Loucy (cell line): ENCODE measurements at regions not wholly inside any gene's neighbourhood (a gene's known extent, or its start where the extent isn't known, plus 50 kb on each side); places are given as distances from the start of the nearest gene placed in this dataset.

Experiments
- H2AFZ ChIP-seq: fragments of 200-600 bp; sonication (generic); 2 replicates; pipeline ENCODE4 v1.6.0; 2016; ENCODE audit warnings: antibody characterized with exemption, mild to moderate bottlenecking, low read length, moderate library complexity
- H3F3A ChIP-seq: fragments of 200-600 bp; 2 replicates; pipeline ENCODE4 v1.6.0; 2016; ENCODE audit warnings: antibody characterized with exemption, low read depth, mild to moderate bottlenecking
- H3K27me3 ChIP-seq: fragments of 200-600 bp; sonication (generic); 2 replicates; pipeline ENCODE4 v1.6.1; 2014; ENCODE audit warnings: low read length, mild to moderate bottlenecking; ENCODE audit not compliant: insufficient read depth, poor library complexity, severe bottlenecking
- H3K36me3 ChIP-seq: fragments of 200-600 bp; sonication (generic); 2 replicates; pipeline ENCODE4 v1.6.1; 2016; ENCODE audit warnings: low read length; ENCODE audit not compliant: insufficient read depth
- H3K4me1 ChIP-seq: fragments of 200-600 bp; sonication (generic); 2 replicates; pipeline ENCODE4 v1.5.1; 2014; ENCODE audit warnings: low read length, mild to moderate bottlenecking; ENCODE audit not compliant: insufficient read depth, poor library complexity, severe bottlenecking
- H3K4me2 ChIP-seq: fragments of 200-600 bp; sonication (generic); 2 replicates; pipeline ENCODE4 v1.6.0; 2014; ENCODE audit warnings: antibody characterized with exemption, low read length, low read depth, mild to moderate bottlenecking; ENCODE audit not compliant: poor library complexity, severe bottlenecking
- H3K4me3 ChIP-seq: fragments of 200-600 bp; sonication (generic); 2 replicates; pipeline ENCODE4 v1.5.1; 2014; ENCODE audit warnings: low read length, mild to moderate bottlenecking, mixed read lengths; ENCODE audit not compliant: poor library complexity, severe bottlenecking
- H3K79me2 ChIP-seq: fragments of 200-600 bp; sonication (generic); 2 replicates; pipeline ENCODE4 v1.6.1; 2014; ENCODE audit warnings: low read length; ENCODE audit not compliant: insufficient read depth
- H3K9ac ChIP-seq: fragments of 200-600 bp; sonication (generic); 2 replicates; pipeline ENCODE4 v1.6.0; 2014; ENCODE audit warnings: mild to moderate bottlenecking, low read depth, low read length, moderate library complexity; ENCODE audit not compliant: poor library complexity, severe bottlenecking
- H3K9me2 ChIP-seq: fragments of 200-600 bp; sonication (generic); replicated peaks from 2 replicates; pipeline ENCODE4 v1.6.1; 2016; ENCODE audit warnings: low read depth, low read length, mixed read lengths
- H3K9me3 ChIP-seq: fragments of 200-600 bp; sonication (generic); 2 replicates; pipeline ENCODE4 v1.6.1; 2014; ENCODE audit warnings: mild to moderate bottlenecking, antibody characterized with exemption, low read length, low read depth; ENCODE audit not compliant: insufficient read depth
- H4K20me1 ChIP-seq: fragments of 200-600 bp; sonication (generic); 2 replicates; pipeline ENCODE4 v1.6.0; 2014; ENCODE audit warnings: antibody characterized with exemption, low read length, mild to moderate bottlenecking; ENCODE audit not compliant: insufficient read depth, poor library complexity, severe bottlenecking
- CTCF ChIP-seq: fragments of 200-600 bp; sonication (generic); conservative IDR thresholded peaks from 2 replicates; pipeline ENCODE4 v1.5.1; 2014; ENCODE audit warnings: mild to moderate bottlenecking, antibody characterized with exemption, low read length
- EZH2phosphoT487 ChIP-seq: fragments of 200-600 bp; IDR thresholded peaks from 2 replicates; pipeline ENCODE4 v1.6.1; 2018; ENCODE audit warnings: antibody characterized with exemption, mild to moderate bottlenecking, moderate library complexity, borderline replicate concordance

GRCh38 chr9:6109986-6110385 is 94.6 kb upstream of the RANBP6 start:
- Histone ChIP-seq H3F3A (no peaks in the 10 kb centered on the region), H3K4me3 (no peak overlapping the region), H3K79me2 (no peaks in the 10 kb centered on the region), H3K36me3 (no peaks in the 10 kb centered on the region), H2AFZ (0 out of 2 replicates have a peak overlapping the region, but pooled peaks have one; percentile 2), H4K20me1 (no peaks in the 10 kb centered on the region), H3K9me2 (no peaks in the 10 kb centered on the region), H3K4me1 (peaks cover 17% of the 10 kb centered on the region), H3K9me3 (no peaks in the 10 kb centered on the region), H3K27me3 (no peaks in the 10 kb centered on the region), H3K4me2 (no peak overlapping the region), H3K9ac (no peak overlapping the region)
- TF ChIP-seq EZH2phosphoT487 (no peak), CTCF (no peak)

GRCh38 chr9:6109571-6109970 is 94.1 kb upstream of the RANBP6 start:
- TF ChIP-seq CTCF, result no peak
- no peak for TF ChIP-seq EZH2phosphoT487
- Histone ChIP-seq H3K9ac (no peak overlapping the region), H3K4me3 (no peak overlapping the region), H3K9me3 (no peaks in the 10 kb centered on the region), H3F3A (no peaks in the 10 kb centered on the region), H3K36me3 (no peaks in the 10 kb centered on the region), H4K20me1 (no peaks in the 10 kb centered on the region), H3K27me3 (no peaks in the 10 kb centered on the region), H2AFZ (no peak overlapping the region), H3K4me2 (no peak overlapping the region), H3K4me1 (peaks cover 17% of the 10 kb centered on the region), H3K9me2 (no peaks in the 10 kb centered on the region), H3K79me2 (no peaks in the 10 kb centered on the region)

- Histone ChIP-seq H3K4me1 (peaks cover 17% of the 10 kb centered on the region), H3F3A (no peaks in the 10 kb centered on the region), H3K4me2 (peak overlapping the region; percentile 41), H3K36me3 (no peaks in the 10 kb centered on the region), H3K9me2 (no peaks in the 10 kb centered on the region), H3K27me3 (no peaks in the 10 kb centered on the region), H3K9me3 (no peaks in the 10 kb centered on the region), H4K20me1 (no peaks in the 10 kb centered on the region), H2AFZ (peak overlapping the region; percentile 41; the same call in 1 of the 2 replicates), H3K9ac (no peak overlapping the region), H3K79me2 (no peaks in the 10 kb centered on the region), H3K4me3 (peak overlapping the region; percentile 29)
- no peak for TF ChIP-seq EZH2phosphoT487
- TF ChIP-seq CTCF, result peak; percentile 58
These were observed 91.4 kb upstream of the RANBP6 start for GRCh38 chr9:6106711-6107339.
